ENCODE measurements at regions not wholly inside any gene's neighbourhood (a gene's known extent, or its start where the extent isn't known, plus 50 kb on each side); places are given as distances from the start of the nearest gene placed in this dataset.

DNA sequence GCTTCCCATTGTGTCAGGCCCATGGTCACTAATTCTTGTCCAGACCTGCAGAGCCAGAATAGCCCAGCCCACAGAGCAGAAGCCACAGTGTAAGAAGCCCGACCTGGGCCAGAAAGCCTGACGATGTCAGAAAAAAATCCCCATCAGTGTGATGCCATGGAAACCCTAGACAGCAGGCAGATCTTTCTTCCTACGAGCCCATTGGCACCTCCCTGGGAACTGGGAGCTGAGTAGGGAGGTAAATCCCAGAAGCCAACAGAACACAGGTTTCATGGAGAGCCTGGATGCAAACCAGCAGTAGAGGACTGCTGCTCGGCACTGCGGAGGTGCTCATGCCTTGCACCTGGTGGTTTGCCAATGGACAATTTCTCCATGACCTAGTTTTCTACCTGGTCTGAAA, 82.2 kb upstream of the SLC22A16 start:
- no peak for DNase-seq (ENCODE audit: extremely low read depth in 1 of 11, low read depth in 9 of 11, low spot score in 4 of 11)

DNA sequence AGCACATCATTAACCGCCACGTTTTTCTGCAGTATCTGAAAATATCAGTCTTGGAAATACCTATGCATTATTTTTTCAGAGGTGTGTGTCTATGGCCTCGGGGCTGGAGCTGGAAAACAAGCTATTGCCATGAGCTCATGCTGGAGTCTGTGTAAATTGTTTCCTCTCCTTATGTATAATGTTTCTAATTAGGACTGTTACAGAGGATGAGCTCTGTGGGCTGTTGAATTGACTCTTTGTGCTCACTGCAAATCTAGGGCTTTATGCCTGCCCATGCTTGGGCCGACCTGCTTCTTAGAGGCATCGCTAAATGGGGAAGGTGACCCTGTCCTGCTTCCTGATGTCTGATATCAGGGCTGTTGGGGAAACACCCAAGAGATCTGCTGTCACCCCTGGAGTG, 80.8 kb upstream of the SLC22A16 start:
- no peak for DNase-seq (ENCODE audit: extremely low read depth in 1 of 11, low read depth in 9 of 11, low spot score in 4 of 11)

DNA sequence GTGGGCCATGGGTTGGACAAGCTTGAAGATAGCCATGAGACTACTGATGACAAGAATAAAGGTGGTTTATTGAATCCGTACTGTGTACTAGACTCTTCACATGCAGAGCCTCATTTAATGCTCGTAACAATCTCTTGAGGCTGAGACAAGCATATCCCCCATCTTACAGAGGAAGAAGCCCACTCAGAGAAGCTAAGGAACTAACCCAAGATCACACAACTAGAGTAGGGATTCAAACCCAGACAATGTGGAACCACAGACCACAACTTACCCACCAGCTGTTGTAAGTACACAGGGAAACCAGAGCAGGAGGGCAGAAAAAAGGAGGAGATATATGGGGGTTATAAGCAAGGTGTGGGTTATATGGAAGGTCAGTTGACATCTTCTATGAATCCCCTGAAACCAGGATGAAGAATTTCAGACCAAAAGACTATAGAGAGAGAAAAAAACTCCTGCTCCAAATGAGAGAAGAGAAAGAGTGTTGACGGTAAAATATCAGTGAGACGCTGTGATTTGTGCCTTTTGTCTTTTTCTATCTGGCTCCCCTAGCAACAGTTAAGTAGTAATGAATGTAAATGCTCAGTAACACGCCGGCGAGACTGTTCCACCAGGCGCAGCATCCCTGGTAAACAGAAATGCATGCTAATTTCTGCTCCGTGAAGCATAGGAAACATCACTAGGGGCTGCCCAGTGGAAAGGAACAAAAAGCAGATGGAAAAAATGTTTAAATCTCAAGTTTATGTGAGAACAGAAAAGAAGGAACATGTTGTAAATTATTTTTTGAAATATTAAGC, 80.1 kb upstream of the SLC22A16 start:
- no peak for DNase-seq (ENCODE audit: extremely low read depth in 1 of 11, low read depth in 9 of 11, low spot score in 4 of 11)

DNA sequence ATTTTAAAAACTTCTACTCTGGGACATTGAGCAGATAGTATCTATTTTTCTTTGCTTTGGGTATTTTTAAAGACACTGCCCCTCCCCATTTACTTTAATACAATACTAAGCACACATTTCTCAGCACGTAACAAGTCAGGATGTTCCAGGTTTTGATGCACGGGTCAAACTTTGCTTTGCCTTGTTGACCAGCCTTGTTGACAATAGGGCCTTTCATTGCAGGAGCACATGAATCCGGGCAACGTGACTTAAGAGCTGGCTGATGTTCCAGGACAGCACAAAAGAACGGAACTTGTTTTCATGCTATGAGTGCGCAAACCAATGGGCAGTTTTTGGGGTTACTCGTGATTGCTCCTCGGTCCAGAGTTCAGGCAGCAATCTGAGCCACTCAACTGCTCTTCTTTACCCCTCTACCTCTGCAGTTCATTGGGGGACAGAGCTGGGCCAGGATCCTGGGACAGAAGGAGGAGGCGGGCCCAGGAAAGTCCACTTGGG, 78.6 kb upstream of the SLC22A16 start:
- DNase-seq (ENCODE audit: extremely low read depth in 1 of 11, low read depth in 9 of 11, low spot score in 4 of 11) = no peak

DNA sequence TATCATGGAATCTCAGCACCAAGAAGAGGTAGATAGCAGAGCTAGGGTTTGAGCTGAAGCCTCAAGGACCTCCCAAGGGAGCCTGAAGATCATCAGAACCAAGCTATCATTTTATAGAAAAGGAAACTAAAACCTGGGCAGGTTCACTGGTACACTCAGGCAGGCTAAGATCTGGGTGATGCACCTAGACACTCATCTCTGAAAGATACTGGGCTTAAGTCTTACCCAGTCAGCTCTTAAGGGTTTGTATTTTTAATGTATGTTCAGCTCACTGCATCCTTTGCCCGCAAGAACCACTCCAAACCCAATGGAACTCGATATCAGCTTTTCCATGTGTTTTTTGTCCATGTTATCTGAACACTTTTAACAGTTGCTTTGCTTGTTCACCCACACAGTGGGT, 78.0 kb upstream of the SLC22A16 start:
- no peak for DNase-seq (ENCODE audit: extremely low read depth in 1 of 11, low read depth in 9 of 11, low spot score in 4 of 11)

DNA sequence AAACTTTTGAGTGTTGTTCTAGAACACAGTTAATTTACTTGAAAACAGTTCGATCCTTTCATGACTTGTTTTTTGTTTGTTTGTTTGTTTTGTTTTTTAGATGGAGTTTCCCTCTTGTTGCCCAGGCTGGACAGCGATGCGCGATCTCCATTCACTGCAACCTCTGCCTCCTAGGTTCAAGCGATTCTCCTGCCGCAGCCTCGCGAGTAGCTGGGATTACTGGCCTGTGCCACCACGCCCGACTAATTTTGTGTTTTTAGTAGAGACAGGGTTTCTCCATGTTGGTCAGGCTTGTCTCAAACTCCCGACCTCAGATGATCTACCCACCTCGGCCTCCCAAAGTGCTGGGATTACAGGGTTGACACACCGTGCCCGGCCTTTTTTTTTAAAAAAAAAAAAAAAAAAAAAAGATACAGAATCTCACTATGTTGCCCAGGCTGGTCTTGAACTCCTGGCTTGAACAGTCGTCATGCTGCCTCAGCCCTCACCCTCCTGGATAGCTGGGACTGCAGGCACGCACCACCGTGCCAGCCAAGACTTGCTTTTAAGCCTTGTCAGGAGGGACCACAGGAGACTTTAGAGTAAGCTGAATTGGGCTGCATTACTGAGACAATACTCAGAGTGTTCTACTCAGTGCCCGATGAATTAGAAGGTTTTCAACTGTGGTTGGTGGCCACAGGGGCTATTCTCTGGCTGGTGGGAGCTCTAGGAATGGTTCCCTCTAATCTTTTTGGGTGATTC, 76.7 kb upstream of the SLC22A16 start:
- DNase-seq (ENCODE audit: extremely low read depth in 1 of 11, low read depth in 9 of 11, low spot score in 4 of 11) = no peak

DNA sequence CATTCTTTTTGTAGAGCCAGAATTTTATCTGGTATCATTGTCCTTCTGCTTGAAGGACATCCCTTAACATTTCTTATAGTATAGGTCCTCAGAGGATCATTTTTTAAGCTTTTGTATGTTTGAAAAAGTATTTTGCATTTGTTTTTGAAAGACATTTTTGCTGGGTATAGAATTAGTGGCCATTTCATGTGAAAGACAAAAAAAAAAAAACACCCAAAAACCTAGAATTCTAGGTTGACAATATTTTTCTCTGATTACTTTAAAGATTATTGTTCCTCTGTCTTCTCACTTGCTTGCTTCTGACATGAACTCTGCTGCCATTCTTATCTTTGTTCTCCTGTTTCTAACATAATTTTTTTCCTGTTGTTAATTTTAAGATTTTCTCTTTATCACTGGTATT, 75.7 kb upstream of the SLC22A16 start:
- DNase-seq (ENCODE audit: extremely low read depth in 1 of 11, low read depth in 9 of 11, low spot score in 4 of 11) = no peak

DNA sequence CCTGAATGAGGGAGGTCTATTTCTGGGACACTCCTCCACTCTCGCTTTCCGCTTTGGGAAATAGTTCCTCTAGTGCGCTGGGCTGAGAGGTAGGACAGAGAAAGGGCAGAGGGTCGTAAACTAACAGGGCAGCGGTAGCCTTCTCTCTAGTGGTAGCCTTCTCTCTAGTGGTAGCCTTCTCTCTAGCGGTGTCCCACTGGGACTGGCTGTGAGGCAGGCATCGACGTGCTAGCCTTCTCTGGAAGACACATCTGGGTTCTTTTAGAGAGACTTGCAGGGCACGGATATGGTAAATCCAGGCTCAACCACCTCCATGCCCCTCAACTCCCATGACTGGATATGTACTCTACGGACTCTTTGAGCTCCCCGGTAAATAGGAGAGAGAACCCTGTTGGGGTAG, 74.7 kb upstream of the SLC22A16 start:
- DNase-seq (ENCODE audit: extremely low read depth in 1 of 11, low read depth in 9 of 11, low spot score in 4 of 11) = no peak

DNA sequence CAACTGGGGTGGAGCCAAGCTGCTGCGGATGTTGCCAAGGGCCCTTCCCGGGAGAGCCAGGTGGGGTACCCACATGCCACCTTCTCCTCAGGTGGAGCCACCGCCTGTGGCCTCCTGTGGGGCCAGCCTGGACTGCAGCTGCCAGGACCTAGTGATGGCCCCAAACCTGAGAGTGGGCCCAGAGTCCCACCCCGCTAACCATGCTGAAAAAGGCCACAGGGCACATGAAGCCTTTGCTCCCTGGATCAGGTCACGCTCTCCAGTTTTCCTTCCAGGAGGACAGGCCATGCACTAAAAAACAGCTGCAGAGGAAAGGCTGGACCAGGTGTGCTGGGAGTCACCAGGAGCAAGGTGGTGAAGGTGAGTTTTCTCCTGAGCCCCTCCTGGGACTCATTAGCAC, 73.9 kb upstream of the SLC22A16 start:
- no peak for DNase-seq (ENCODE audit: extremely low read depth in 1 of 11, low read depth in 9 of 11, low spot score in 4 of 11)

DNA sequence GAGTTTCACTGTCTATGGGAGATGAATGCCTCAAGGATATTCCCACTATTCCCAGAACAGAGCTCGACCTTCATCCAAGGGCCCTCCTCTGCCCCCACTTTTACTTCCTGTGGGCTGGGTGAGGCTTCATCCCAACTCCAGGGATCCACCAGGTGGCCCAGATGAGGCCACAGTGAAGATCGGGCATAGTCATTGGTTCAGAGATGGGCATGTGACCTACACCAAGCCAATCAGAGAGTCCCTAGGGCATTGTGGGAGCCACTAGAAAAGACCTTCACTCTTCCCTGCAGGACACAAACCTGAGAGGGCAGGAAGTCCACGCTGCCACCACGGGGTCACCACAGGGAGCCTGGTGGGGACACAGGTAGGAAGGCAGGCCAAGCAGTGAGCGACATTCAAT, 72.9 kb upstream of the SLC22A16 start:
- no peak for DNase-seq (ENCODE audit: extremely low read depth in 1 of 11, low read depth in 9 of 11, low spot score in 4 of 11)

DNA sequence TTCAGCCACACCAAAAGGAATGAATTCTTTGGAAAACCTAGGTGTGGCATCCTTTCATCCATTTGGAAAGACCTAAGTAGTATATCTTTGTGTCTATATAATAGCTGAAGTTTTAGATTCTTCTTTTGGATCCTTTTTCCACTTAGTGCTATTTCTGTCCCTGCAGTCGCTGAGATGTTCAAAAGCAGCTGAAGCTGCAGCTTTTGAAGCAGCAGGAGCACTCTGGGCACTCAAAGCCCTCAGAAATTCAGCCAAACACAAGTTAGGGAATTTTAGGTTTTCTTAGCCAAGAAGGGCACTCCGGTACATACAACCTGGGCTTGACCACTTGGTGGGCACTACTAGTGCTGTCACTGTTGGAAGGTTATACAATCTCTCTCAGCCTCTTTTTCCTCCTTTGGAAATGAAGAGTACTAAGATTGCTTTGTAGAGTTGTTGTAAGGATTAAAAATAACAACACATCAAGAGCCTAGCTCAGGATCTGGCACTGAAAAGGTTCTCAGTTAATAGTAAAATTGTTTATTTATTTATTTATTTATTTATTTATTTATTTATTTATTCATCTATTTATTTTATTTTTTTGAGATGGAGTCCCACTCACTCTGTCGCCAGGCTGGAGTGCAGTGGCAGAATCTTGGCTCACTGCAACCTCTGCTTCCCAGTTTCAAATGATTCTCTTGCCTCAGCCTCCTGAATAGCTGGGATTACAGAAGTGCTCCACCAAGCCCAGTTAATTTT, 71.9 kb upstream of the SLC22A16 start:
- DNase-seq (ENCODE audit: extremely low read depth in 1 of 11, low read depth in 9 of 11, low spot score in 4 of 11) = no peak

DNA sequence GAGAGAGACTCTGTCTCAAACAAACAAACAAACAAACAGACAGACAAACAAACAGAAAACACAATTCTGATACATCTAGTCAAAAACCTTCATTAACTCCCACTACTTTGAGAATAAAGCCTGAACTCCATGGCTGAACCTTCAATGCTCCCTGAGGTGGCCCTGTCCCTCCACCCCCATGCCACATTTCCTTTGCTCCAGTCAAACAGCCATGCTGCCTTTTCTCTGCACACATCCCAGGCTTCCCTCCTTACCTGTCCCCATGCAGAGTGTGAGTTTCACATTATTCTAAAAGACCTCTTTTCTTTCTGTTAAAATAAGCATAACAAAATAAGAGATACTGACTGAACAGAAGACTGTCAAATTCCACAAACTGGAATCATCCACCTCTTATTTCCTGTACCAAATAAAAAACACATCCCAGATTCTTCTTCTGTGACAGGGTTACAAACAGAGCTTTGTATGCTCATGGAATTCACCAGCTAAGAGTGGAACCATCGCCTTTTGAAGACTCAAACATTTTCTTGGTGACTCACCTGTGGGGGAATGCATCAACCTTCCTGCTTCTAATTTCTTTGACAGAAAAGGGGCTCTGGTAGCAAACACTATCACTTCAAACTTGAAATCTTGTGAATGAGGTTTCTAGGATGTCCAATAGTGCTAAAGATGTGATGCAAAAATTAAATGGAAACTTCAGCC, 71.0 kb upstream of the SLC22A16 start:
- no peak for DNase-seq (ENCODE audit: extremely low read depth in 1 of 11, low read depth in 9 of 11, low spot score in 4 of 11)

DNA sequence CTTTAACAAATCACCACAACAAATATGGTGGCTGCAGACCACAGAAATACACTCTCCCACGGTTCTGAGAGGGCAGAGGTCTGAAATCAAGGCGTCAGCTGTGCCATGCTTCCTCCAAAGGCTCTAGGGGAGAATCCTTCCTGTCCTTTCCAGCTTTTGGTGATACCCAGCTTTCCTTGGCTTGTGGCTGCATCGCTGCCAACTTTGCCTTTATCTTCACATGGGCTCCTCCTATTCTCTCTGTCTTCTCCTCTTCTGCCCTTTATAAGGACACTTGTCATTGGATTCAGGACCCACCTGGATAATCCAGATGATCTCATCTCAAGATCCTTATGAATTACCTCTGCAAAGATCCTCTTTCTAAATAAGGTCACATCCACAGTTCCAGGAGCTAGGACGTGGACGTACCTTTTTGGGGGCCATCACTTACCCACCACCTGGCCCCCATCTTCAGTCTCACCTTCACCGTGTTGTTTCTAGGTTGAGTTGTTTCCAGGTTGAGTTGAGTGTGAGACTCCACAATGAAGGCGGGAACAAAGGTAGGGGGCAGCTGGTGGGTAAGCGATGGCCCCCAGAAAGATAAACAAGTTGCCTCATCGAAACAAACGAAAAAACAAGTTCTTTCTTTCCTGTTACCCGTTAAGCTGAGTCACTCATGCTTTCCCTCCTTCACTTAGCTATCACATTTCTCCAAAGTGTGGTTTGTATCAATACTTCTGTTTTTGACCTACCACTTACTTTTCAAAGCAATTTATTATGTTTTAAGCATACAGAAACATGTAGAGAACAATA, 68.9 kb upstream of the SLC22A16 start:
- DNase-seq (ENCODE audit: extremely low read depth in 1 of 11, low read depth in 9 of 11, low spot score in 4 of 11) = no peak

DNA sequence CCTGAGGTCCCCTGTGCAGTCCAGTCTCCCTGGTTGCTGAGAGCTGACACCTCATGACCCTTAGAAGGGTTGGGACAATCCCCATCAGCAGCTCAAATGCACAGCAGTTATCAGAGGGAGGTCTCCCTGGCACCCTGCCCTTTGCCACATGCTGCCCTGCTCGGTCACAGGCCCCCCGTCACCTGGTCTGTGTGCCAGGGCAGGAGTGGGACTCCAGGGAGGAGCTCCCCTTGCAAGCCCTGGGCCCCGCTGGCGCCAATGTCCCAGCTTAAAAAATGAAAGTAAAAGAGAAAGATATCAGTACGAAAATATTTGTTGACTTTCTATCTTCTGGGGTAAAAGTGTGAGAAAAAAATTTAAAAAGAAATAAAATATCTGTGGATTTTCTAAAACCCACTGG, 68.1 kb upstream of the SLC22A16 start:
- no peak for DNase-seq (ENCODE audit: extremely low read depth in 1 of 11, low read depth in 9 of 11, low spot score in 4 of 11)

DNA sequence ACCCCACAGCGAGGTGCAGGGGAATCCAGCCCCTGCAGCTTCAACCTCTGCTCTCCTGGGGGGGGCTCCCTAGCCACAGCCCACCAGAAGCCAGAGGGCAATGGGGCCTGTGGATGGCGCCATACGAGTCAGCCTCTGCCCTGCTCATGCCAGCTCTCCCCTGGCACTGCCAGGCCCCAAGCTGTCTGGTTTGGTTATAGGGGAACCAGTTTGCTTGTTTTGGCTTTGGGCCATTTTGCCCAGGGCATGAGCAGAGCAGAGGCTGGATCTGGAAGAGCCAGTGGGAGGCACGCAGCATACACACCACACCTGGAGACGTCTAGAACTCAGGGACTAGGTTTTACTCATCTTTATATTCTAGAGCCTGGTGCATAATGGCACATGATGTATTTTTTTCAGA, 66.7 kb upstream of the SLC22A16 start:
- DNase-seq (ENCODE audit: extremely low read depth in 1 of 11, low read depth in 9 of 11, low spot score in 4 of 11) = no peak

DNA sequence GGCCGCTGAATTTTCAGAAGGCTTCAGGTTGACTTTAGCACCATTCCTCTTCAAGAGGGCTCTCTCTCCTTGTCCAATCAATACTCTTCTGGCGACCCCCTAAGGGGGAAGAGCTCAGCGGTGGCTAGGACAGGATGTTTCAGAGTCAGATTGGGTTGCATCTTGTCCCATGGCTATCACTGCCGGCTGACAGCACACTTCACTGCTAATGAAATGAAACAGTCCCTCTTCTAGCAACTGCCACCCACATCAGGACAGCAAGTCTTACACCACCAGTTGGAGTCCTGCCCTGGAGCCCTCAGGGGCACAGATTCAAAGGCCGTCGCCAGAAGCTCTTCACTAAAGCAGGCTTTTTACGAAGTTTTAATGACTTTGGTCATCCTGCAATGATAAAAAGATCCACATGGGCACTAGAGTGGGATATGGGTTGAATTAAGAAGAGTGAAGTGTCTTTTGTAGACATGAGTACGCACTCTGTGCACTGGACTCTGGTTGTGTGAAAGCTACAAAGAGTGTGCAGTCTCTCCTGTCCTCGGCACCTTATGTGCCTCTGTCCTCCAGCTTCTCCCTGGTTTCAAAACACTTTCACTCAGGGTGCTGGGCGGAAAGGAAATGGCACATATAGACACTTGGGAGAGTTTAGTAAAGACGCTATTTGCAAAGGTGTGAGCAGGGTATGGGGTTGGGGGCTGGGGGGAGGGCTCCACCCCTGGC, 66.1 kb upstream of the SLC22A16 start:
- DNase-seq (ENCODE audit: extremely low read depth in 1 of 11, low read depth in 9 of 11, low spot score in 4 of 11) = no peak

DNA sequence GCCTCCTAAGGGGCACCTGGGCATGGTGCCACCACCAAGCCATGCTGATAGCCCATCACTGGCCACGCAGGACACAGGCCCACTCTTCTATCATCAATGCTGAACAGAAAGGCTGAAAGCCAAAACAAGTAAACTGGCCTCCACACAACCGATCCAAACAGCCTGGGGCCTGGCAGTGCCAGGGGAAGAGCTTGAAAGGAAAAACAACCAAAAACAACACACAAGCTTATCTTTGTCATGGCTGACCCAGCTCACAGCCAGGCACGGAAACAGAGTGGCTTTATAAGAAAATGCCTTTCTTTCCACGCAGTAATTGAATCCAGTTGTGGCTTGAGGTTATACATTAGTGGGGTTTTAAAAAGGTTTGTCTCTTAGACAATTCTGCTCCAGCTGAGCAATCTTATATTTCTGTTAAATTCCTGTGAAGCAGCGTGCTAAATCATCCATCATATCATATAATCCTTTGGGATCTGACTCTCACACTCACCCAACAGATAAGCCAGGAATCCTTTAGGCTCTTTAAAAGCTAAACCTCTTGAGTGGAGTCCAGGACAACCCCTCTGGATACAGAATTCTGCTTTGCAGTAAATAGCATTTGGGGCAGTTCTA, 65.4 kb upstream of the SLC22A16 start:
- DNase-seq (ENCODE audit: extremely low read depth in 1 of 11, low read depth in 9 of 11, low spot score in 4 of 11) = no peak

Data from renal cortex interstitium (tissue), 11 donors.